HUES48 (cell line): ENCODE measurements at regions not wholly inside any gene's neighbourhood (a gene's known extent, or its start where the extent isn't known, plus 50 kb on each side); places are given as distances from the start of the nearest gene placed in this dataset.

Experiments used
- H3K27ac ChIP-seq: one replicate; pipeline ENCODE4 v1.7.0; 2013; ENCODE audit warnings: low read depth, low read length, inconsistent platforms
- H3K27me3 ChIP-seq: 2 replicates; pipeline ENCODE4 v1.6.1; 2013; ENCODE audit warnings: mild to moderate bottlenecking, low read length; ENCODE audit not compliant: control insufficient read depth, insufficient read depth
- H3K36me3 ChIP-seq: 2 replicates; pipeline ENCODE4 v1.6.1; 2013; ENCODE audit warnings: low read length; ENCODE audit not compliant: control insufficient read depth, insufficient read depth
- H3K4me1 ChIP-seq: 2 replicates; pipeline ENCODE4 v1.6.1; 2013; ENCODE audit warnings: mild to moderate bottlenecking, low read length; ENCODE audit not compliant: control insufficient read depth, insufficient read depth
- H3K4me3 ChIP-seq: 2 replicates; pipeline ENCODE4 v1.5.1; 2013; ENCODE audit warnings: mild to moderate bottlenecking, low read depth, low read length
- H3K9ac ChIP-seq: 2 replicates; pipeline ENCODE4 v1.6.1; 2013; ENCODE audit warnings: mild to moderate bottlenecking, low read depth, low read length, moderate library complexity
- H3K9me3 ChIP-seq: 2 replicates; pipeline ENCODE4 v1.6.1; 2013; ENCODE audit warnings: low read length; ENCODE audit not compliant: control insufficient read depth, insufficient read depth

DNA sequence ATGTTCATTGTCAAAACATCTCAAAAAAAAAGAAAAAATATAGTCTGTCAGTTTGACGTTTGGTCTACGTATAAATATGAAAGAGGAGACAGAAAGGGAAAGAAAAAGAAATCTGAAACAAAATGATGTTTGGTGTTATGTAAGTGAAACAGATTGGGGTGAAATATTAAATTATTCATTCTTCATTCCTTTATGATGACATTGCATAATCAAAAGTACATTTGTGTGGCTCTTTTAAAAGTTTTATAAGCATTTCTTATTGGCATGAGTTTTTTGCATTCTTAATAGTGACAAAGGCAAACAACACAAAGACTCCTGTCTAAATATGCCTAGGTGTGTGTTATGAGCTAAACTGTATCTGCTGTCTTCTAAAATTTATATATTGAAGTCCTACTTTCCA, 232.6 kb downstream of the EFNB2 start:
- no peak overlapping the region for H3K4me3 ChIP-seq
- H3K9ac ChIP-seq, result no peak overlapping the region
- H3K36me3 ChIP-seq, result no peaks in the 10 kb centered on the region
- H3K27ac ChIP-seq, result peak overlapping the region; percentile 2
- H3K4me1 ChIP-seq, result peaks cover 12% of the 10 kb centered on the region; the same call in 1 of the 2 replicates
- H3K9me3 ChIP-seq, result peaks cover 18% of the 10 kb centered on the region
- no peaks in the 10 kb centered on the region for H3K27me3 ChIP-seq

- H3K4me1 ChIP-seq, result peaks cover 12% of the 10 kb centered on the region; the same call in 1 of the 2 replicates
- H3K4me3 ChIP-seq, result 0 out of 2 replicates have a peak overlapping the region, but pooled peaks have one; percentile 1
- H3K27me3 ChIP-seq, result no peaks in the 10 kb centered on the region
- H3K9ac ChIP-seq, result no peak overlapping the region
- H3K9me3 ChIP-seq, result peaks cover 18% of the 10 kb centered on the region
- peak overlapping the region; percentile 68 for H3K27ac ChIP-seq
- H3K36me3 ChIP-seq, result no peaks in the 10 kb centered on the region
These were observed 233.5 kb downstream of the EFNB2 start for GRCh38 chr13:106302011-106302410.

DNA sequence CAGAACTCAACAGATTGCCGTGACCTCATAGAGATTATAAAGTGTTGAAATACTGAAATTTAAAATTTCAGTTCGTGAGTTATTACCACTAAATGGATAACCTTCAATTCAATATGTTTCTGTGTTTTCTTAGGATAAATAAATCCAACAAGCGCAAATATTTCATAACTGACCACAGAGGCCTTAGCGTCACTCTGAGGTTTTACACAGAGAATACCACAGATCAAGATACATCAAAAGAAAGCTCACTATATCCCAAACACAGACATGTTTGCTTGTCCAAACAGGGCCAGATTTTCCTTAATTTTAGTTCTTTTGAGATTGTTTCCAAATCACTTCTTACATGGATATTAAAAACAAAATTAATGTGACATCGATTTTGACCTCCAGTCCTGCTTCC, 235.8 kb downstream of the EFNB2 start:
- H3K36me3 ChIP-seq, result no peaks in the 10 kb centered on the region

DNA sequence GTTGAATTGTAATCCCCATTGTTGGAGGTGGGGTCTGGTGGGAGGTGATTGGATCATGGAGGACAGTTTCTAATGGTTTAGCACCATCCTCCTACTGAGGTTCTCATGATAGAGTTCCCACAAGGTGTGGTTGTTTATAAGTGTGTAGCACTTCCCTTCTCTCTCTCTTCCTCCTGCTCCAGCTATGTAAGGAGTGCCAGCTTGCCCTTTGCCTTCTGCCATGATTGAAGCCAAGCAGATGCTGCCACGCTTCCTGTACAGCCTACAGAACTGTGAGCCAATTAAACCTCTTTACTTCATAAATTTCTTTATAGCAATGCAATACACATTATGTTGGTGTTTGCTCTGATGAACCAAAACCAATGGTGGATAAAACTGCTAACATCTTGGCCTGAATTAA, 238.2 kb downstream of the EFNB2 start:
- H3K9ac ChIP-seq, result no peak overlapping the region
- H3K27ac ChIP-seq, result no peak overlapping the region
- no peaks in the 10 kb centered on the region for H3K36me3 ChIP-seq
- H3K9me3 ChIP-seq, result peaks cover 5% of the 10 kb centered on the region
- H3K27me3 ChIP-seq, result no peaks in the 10 kb centered on the region
- H3K4me3 ChIP-seq, result no peak overlapping the region
- H3K4me1 ChIP-seq, result peaks cover 7% of the 10 kb centered on the region; the same call in 1 of the 2 replicates

More for the DNA sequence above, 235.8 kb downstream of the EFNB2 start:
- peaks cover 16% of the 10 kb centered on the region for H3K9me3 ChIP-seq
- no peak overlapping the region for H3K4me3 ChIP-seq
- H3K27ac ChIP-seq, result no peak overlapping the region
- H3K27me3 ChIP-seq, result no peaks in the 10 kb centered on the region
- H3K9ac ChIP-seq, result no peak overlapping the region
- H3K4me1 ChIP-seq, result peaks cover 12% of the 10 kb centered on the region; the same call in 1 of the 2 replicates

- no peaks in the 10 kb centered on the region for H3K36me3 ChIP-seq
- H3K27ac ChIP-seq, result no peak overlapping the region
- H3K27me3 ChIP-seq, result no peaks in the 10 kb centered on the region
- no peak overlapping the region for H3K4me3 ChIP-seq
- peaks cover 5% of the 10 kb centered on the region for H3K9me3 ChIP-seq
- H3K9ac ChIP-seq, result no peak overlapping the region
- peaks cover 1% of the 10 kb centered on the region; the same call in 1 of the 2 replicates for H3K4me1 ChIP-seq
These were observed 238.7 kb downstream of the EFNB2 start for GRCh38 chr13:106296723-106297122.

GRCh38 chr13:106295971-106296370, 239.5 kb downstream of the EFNB2 start:
- H3K36me3 ChIP-seq, result no peaks in the 10 kb centered on the region
- H3K27ac ChIP-seq, result no peak overlapping the region
- no peaks in the 10 kb centered on the region for H3K27me3 ChIP-seq
- peaks cover 5% of the 10 kb centered on the region for H3K9me3 ChIP-seq
- no peaks in the 10 kb centered on the region for H3K4me1 ChIP-seq
- no peak overlapping the region for H3K4me3 ChIP-seq
- H3K9ac ChIP-seq, result no peak overlapping the region

- Histone ChIP-seq H3K27ac (no peak overlapping the region), H3K9ac (no peak overlapping the region), H3K4me1 (peaks cover 11% of the 10 kb centered on the region), H3K9me3 (no peaks in the 10 kb centered on the region), H3K27me3 (no peaks in the 10 kb centered on the region), H3K4me3 (no peak overlapping the region), H3K36me3 (no peaks in the 10 kb centered on the region)
These were observed 244.5 kb downstream of the EFNB2 start for GRCh38 chr13:106291006-106291405.

DNA sequence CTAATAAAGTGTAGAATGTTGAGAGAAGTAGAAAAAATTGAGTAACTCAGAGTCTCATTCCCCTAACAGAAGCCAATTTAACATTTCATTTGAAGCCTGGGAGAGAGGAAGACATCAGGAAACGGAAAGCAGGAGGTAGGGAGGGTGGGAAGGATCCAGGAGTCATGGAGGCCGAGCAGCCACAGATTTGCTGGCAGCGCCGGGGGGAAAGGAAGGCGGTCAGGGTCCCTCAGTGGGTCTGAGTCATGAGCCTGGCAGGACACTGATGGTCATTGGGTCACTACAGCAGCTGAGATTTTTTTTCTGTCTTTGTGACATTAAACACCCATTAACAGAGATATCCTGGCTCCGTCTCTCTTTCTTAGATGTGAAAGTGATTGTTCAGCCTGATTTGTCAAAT, 248.1 kb downstream of the EFNB2 start:
- no peaks in the 10 kb centered on the region for H3K36me3 ChIP-seq
- no peak overlapping the region for H3K4me3 ChIP-seq
- no peaks in the 10 kb centered on the region for H3K9me3 ChIP-seq
- H3K27ac ChIP-seq, result no peak overlapping the region
- no peak overlapping the region for H3K9ac ChIP-seq
- H3K27me3 ChIP-seq, result no peaks in the 10 kb centered on the region
- H3K4me1 ChIP-seq, result peaks cover 13% of the 10 kb centered on the region

- Histone ChIP-seq H3K9ac (no peak overlapping the region), H3K4me3 (no peak overlapping the region), H3K4me1 (peaks cover 13% of the 10 kb centered on the region), H3K9me3 (no peaks in the 10 kb centered on the region), H3K27me3 (no peaks in the 10 kb centered on the region), H3K27ac (no peak overlapping the region), H3K36me3 (no peaks in the 10 kb centered on the region)
These were observed 248.7 kb downstream of the EFNB2 start for GRCh38 chr13:106286811-106287210.

DNA sequence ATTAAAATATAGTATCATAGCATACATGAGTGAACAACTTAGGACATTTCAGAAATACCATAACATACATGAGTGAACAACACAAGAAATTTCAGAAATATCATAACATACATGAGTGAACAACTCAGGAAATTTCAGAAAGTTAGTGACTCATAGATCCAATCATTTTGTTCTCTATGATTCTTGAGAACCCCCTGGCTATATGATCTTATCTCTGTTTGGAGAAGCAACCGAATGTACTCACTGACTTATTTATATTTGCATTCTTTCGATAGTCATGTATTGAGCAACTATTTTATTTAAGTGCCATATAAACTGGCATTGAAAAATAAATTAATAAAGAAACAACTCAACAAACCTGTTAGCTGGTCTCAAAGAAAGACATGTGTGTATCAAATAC, 251.1 kb downstream of the EFNB2 start:
- H3K27ac ChIP-seq, result no peak overlapping the region
- H3K9me3 ChIP-seq, result no peaks in the 10 kb centered on the region
- H3K9ac ChIP-seq, result no peak overlapping the region
- no peaks in the 10 kb centered on the region for H3K36me3 ChIP-seq
- H3K4me3 ChIP-seq, result no peak overlapping the region
- H3K27me3 ChIP-seq, result no peaks in the 10 kb centered on the region
- peaks cover 13% of the 10 kb centered on the region for H3K4me1 ChIP-seq

GRCh38 chr13:106281426-106281825, 254.0 kb downstream of the EFNB2 start:
- no peak overlapping the region for H3K4me3 ChIP-seq
- peaks cover 6% of the 10 kb centered on the region for H3K4me1 ChIP-seq
- H3K27ac ChIP-seq, result no peak overlapping the region
- no peaks in the 10 kb centered on the region for H3K36me3 ChIP-seq
- no peaks in the 10 kb centered on the region for H3K27me3 ChIP-seq
- H3K9ac ChIP-seq, result no peak overlapping the region
- no peaks in the 10 kb centered on the region for H3K9me3 ChIP-seq
